DND-41 (cell line): ENCODE measurements at regions not wholly inside any gene's neighbourhood (a gene's known extent, or its start where the extent isn't known, plus 50 kb on each side); places are given as distances from the start of the nearest gene placed in this dataset.

Experiments used
- ATAC-seq: fragments of 200-7000 bp; cut with Tn5 transposase; 3 replicates; pipeline ENCODE4 v1.9.1; 2021; ENCODE audit warnings: low read depth; ENCODE audit not compliant: insufficient read depth
- DNase-seq: peaks from one replicate; pipeline ENCODE4 v3.0.0-alpha.2; 2020
- H2AFZ ChIP-seq: 2 replicates; pipeline ENCODE4 v1.6.0; 2012; ENCODE audit warnings: low read depth, low read length
- H3K27ac ChIP-seq: 2 replicates; pipeline ENCODE4 v1.5.1; 2012; ENCODE audit warnings: low read length, inconsistent platforms
- H3K27me3 ChIP-seq: fragments of 200-600 bp; sonication (generic); 2 replicates; pipeline ENCODE4 v1.6.0; 2012; ENCODE audit warnings: low read length, mild to moderate bottlenecking, inconsistent platforms; ENCODE audit not compliant: insufficient read depth, poor library complexity
- H3K36me3 ChIP-seq: 2 replicates; pipeline ENCODE4 v1.5.1; 2012; ENCODE audit warnings: low read length, inconsistent platforms; ENCODE audit not compliant: insufficient read depth
- H3K4me1 ChIP-seq: 2 replicates; pipeline ENCODE4 v1.5.1; 2012; ENCODE audit warnings: mild to moderate bottlenecking, low read length; ENCODE audit not compliant: insufficient read depth
- H3K4me2 ChIP-seq: 2 replicates; pipeline ENCODE4 v1.6.0; 2012; ENCODE audit warnings: mild to moderate bottlenecking, moderate library complexity, low read length, inconsistent platforms; ENCODE audit not compliant: insufficient read depth
- H3K4me3 ChIP-seq, 2 experiments: fragments of 200-600 bp in 1 of 2; shearing (Covaris generic) in 1 of 2; 2 replicates each; pipeline ENCODE4 v1.5.1; 2012 to 2016; ENCODE audit warnings: inconsistent platforms in 2 of 2, low read length in 2 of 2, mild to moderate bottlenecking in 2 of 2, low read depth in 1 of 2, moderate library complexity in 1 of 2
- H3K79me2 ChIP-seq: 2 replicates; pipeline ENCODE4 v1.6.0; 2012; ENCODE audit warnings: low read length, inconsistent platforms; ENCODE audit not compliant: insufficient read depth
- H3K9ac ChIP-seq: 2 replicates; pipeline ENCODE4 v1.6.0; 2012; ENCODE audit warnings: low read depth, mild to moderate bottlenecking, inconsistent platforms, low read length, moderate library complexity
- H3K9me3 ChIP-seq: 2 replicates; pipeline ENCODE4 v1.5.1; 2012; ENCODE audit warnings: low read length, moderate library complexity, mild to moderate bottlenecking, inconsistent platforms; ENCODE audit not compliant: insufficient read depth, severe bottlenecking
- H4K20me1 ChIP-seq: 2 replicates; pipeline ENCODE4 v1.6.0; 2012; ENCODE audit warnings: low read length; ENCODE audit not compliant: insufficient read depth
- EZH2 ChIP-seq: IDR thresholded peaks from 3 replicates; pipeline ENCODE4 v1.6.1; 2012; ENCODE audit warnings: borderline replicate concordance, low read depth, mild to moderate bottlenecking, moderate library complexity, low read length, inconsistent platforms; ENCODE audit not compliant: severe bottlenecking
- TF ChIP-seq, protein P1 (sequence below): IDR thresholded peaks from 2 replicates; pipeline ENCODE4 v1.5.1; 2012; ENCODE audit warnings: borderline replicate concordance, low read length, moderate library complexity, mild to moderate bottlenecking; ENCODE audit not compliant: poor library complexity, severe bottlenecking; ENCODE audit errors: extremely low read depth

- H3K36me3 ChIP-seq, result no peaks in the 10 kb centered on the region
- no peaks in the 10 kb centered on the region for H3K79me2 ChIP-seq
- H3K4me2 ChIP-seq, result no peak overlapping the region
- peaks cover 14% of the 10 kb centered on the region for H3K27me3 ChIP-seq
- DNase-seq (no peak), ATAC-seq (no peak)
- no peak overlapping the region for H3K27ac ChIP-seq
- TF ChIP-seq, protein P1, sequence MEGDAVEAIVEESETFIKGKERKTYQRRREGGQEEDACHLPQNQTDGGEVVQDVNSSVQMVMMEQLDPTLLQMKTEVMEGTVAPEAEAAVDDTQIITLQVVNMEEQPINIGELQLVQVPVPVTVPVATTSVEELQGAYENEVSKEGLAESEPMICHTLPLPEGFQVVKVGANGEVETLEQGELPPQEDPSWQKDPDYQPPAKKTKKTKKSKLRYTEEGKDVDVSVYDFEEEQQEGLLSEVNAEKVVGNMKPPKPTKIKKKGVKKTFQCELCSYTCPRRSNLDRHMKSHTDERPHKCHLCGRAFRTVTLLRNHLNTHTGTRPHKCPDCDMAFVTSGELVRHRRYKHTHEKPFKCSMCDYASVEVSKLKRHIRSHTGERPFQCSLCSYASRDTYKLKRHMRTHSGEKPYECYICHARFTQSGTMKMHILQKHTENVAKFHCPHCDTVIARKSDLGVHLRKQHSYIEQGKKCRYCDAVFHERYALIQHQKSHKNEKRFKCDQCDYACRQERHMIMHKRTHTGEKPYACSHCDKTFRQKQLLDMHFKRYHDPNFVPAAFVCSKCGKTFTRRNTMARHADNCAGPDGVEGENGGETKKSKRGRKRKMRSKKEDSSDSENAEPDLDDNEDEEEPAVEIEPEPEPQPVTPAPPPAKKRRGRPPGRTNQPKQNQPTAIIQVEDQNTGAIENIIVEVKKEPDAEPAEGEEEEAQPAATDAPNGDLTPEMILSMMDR, result no peak
- TF ChIP-seq EZH2, result no peak
- H4K20me1 ChIP-seq, result no peaks in the 10 kb centered on the region; the same call in 1 of the 2 replicates
- H2AFZ ChIP-seq, result no peak overlapping the region
- no peak overlapping the region for H3K9ac ChIP-seq
- no peaks in the 10 kb centered on the region for H3K4me1 ChIP-seq
- no peaks in the 10 kb centered on the region for H3K9me3 ChIP-seq
- no peak overlapping the region for H3K4me3 ChIP-seq
Observed at GRCh38 chr11:116177521-116178210, 595.1 kb downstream of the BUD13 start.

DNA sequence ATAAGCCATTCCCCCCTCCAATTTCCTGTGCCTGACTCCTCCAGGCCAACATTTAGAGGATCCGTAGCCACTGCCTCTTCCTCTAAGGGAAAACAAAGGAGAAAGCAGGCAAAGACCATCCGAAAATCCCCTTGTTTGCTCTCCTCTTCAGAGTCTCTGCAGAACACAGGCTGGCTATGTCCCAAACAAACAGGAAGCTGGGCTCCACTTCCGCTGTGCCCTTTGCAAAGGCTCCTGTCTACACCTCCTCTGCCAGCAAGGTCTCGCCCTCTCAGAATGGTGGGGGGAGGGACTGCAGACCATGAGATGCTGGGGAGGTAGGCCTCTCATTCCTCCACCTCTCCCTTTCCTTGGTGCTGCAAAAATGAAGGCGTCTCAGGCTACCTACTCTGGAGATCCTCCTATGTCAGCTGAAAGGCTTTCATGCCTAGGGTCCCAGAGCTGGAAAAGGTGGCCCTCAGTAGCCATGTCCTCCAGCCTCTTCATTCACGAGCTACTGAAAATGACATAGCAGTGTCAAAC is 596.2 kb downstream of the BUD13 start:
- Histone ChIP-seq H4K20me1 (no peaks in the 10 kb centered on the region; the same call in 1 of the 2 replicates), H3K36me3 (no peaks in the 10 kb centered on the region), H3K9ac (no peak overlapping the region), H3K9me3 (no peaks in the 10 kb centered on the region), H3K27me3 (peaks cover 10% of the 10 kb centered on the region), H3K4me3 (no peak overlapping the region), H3K79me2 (no peaks in the 10 kb centered on the region), H3K4me1 (no peaks in the 10 kb centered on the region), H3K4me2 (no peak overlapping the region), H2AFZ (no peak overlapping the region), H3K27ac (no peak overlapping the region)
- DNase-seq (no peak), ATAC-seq (no peak)
- TF ChIP-seq, protein P1, result no peak
- TF ChIP-seq EZH2, result no peak

DNA sequence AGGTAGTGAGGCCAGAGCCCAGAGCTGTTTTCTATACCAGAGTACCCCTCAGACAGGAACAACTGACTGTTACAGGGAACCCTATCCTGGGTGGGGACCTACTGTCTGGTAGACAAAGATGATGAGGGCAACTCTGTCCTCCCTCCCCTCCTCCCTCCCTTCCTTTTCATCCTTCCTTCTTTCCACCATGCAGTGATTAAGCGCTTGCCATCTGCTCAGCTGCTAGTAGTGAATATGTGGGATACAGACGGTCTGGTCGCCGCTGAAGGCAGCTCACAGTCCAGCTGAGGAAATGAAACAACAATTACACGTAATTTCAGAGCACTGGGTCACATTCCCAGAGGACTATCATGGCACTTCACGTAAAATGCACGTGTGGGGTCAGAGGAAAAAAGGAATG is 597.1 kb downstream of the BUD13 start:
- TF ChIP-seq EZH2, result no peak
- TF ChIP-seq, protein P1, result no peak
- H3K9me3 ChIP-seq, result no peaks in the 10 kb centered on the region
- H3K27ac ChIP-seq, result no peak overlapping the region
- no peaks in the 10 kb centered on the region for H3K79me2 ChIP-seq
- H3K36me3 ChIP-seq, result no peaks in the 10 kb centered on the region
- H3K4me3 ChIP-seq, result no peak overlapping the region
- no peak overlapping the region for H3K4me2 ChIP-seq
- no peaks in the 10 kb centered on the region for H3K4me1 ChIP-seq
- H2AFZ ChIP-seq, result no peak overlapping the region
- H3K27me3 ChIP-seq, result peaks cover 12% of the 10 kb centered on the region
- DNase-seq, result no peak
- ATAC-seq, result no peak
- H4K20me1 ChIP-seq, result no peaks in the 10 kb centered on the region; the same call in 1 of the 2 replicates
- no peak overlapping the region for H3K9ac ChIP-seq
